Smooth muscle cell of the brain vasculature (primary cell): ENCODE measurements at regions not wholly inside any gene's neighbourhood (a gene's known extent, or its start where the extent isn't known, plus 50 kb on each side); places are given as distances from the start of the nearest gene placed in this dataset.
A peak's percentile ranks its signal among the peaks of the same experiment; 100 is the strongest.
"Not testable (repeated sequence)": the region's sequence is repeated elsewhere in the genome, so short reads cannot be mapped to it uniquely, and the experiment has no call there.

Experiments
- DNase-seq: peaks from one replicate; pipeline ENCODE4 v3.0.0-alpha.2; 2012; ENCODE audit warnings: low read depth, low spot score

DNA sequence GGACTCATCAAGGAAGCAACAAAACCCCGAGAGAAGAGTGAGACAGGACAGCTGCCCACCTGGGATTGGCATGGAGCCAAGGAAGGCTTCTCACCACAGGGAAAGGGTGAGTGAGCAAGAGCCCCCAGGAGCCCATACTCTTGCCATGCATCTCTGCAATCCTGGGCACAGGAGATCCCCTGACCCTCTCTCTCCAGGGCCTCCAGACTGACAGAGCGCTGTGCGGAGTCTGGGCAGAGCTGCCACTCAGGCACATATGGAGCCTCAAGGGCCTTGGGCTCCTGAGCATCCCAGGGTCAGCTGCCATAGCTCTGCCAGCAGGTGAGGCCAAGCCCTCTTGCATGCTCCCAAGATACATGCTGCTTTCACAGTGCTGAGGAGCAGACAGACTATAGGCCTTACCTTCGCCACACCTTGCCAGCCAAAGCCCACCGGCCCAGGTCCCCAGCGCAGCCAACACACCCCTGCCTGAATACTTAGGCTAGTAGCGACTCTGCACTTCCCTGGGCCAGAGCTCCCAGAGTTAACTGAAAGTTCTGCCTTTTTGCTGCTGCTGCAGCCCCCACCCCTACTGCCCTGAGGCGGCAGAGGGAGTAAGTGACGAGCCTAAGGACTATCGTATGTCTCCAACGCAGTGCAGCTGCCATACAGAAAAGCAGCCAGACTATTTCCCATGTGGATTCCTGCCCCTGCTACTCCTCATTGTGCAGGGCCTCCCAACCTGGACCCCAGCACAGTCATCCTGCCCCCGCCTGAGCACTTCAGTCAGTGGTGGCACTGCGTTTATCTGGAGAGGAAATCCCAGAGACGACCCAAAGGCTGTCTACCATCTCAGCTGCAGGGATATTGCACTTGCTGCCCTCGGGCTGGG is 251.6 kb downstream of the SPATA31A6 start:
- DNase-seq = not testable (repeated sequence)

DNA sequence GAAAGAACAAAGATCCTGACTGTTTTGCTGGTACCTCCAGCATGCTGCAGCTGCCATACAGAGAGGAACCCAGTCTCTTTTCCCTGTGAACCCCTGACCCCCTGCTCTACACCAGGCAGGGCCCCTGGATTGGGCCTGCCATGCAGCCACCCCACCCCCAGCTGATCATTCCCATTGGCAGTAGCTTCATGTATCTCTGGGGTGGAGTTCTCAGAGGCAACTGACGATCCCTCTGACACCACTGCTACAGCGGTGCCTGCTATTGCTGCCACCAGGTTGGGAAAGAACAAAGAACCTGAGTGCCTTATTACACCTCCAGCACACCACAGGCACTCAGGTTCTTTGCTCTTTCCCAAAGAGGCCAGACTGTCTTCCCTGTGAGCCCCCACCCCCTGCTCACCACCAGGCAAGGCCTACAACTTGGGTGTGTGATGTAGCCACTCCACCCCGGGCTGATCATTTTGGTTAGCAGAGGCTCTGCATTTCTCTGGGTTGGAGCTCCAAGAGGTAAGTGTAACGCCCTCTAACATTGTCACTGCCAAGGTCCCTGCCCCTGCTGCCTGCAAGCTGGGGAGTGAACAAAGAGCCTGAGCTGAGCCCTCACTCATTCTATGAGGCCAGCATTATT is 252.4 kb downstream of the SPATA31A6 start:
- not testable (repeated sequence) for DNase-seq

DNA sequence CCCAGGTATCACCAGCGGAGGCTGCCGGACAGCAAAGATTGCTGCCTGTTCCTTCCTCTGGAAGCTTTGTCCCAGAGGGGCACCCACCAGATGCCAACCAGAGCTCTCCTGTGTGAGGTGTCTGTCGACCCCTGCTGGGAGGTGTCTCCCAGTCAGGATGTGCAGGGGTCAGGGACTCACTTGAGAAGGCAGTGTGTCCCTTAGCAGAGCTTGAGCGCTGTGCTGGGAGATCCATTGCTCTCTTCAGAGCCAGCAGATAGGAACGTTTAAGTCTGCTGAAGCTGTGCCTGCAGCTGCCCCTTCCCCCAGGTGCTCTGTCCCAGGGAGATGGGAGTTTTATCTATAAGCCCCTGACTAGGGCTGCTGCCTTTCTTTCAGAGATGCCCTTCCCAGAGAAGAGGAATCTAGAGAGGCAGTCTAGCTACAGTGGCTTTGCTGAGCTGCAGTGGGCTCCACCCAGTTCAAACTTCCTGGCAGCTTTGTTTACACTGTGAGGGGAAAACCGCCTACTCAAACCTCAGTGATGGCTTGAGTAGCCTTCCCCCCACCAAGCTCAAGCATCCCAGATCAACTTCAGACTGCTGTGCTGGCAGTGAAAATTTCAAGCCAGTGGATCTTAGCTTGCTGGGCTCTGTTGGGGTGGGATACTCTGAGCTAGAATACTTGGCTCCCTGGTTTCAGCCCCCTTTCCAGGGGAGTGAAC is 253.7 kb downstream of the SPATA31A6 start:
- DNase-seq = not testable (repeated sequence)

DNA sequence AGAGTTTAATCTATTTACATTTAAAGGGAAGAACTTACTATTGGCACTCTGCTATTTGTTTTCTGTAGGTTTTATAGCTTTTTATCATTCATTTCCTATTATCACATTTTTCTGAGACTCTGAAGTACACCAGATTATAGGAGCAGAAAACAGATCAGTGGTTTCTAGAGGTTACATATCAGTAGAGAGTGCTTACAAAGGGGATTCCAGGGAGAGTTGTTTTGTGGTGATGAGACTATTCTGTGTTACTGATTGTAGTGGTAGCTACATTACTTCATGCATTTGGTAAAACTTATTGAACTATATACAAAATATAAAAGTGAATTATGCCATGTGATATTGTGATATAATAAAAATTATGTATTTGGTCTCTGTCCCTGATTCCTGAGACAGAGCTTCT is 259.2 kb downstream of the SPATA31A6 start:
- not testable (repeated sequence) for DNase-seq

DNA sequence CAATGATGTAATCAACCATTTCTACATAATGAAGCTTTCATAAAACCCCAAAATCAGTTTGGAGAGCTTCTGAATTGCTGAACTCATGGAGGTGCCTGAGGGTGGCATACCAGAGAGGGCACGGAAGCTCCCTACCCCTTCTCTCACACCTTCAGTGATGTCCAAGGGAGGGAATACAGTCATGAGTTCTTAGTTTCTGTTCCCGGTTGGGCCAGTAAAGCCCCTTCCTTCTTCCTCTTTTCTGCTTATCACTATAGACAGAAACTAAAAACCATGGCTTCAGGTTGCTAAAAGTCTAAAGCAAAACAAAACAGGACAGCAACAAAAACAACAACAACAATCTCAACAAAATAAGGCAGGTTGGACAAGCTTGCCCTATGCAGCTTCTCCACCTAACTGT is 260.0 kb downstream of the SPATA31A6 start:
- not testable (repeated sequence) for DNase-seq

DNA sequence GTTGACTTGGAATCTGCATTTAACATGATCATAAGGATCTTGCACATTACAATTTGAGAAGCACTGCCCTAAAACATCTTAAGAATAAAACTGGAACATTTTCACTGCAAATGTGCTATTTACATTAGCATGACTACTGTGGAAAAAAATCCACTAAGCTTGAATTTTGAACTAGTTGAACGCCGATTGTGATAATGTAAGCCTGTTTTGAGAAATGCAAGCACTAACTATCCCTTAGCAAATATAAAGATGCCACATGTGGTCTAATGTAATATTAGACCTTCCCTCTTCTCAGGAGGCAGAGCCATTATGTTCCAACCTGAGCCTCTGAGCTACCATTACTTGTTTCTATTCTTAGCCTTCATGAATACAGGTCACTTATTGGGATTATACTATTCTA is 278.0 kb downstream of the SPATA31A6 start:
- DNase-seq = not testable (repeated sequence)

DNA sequence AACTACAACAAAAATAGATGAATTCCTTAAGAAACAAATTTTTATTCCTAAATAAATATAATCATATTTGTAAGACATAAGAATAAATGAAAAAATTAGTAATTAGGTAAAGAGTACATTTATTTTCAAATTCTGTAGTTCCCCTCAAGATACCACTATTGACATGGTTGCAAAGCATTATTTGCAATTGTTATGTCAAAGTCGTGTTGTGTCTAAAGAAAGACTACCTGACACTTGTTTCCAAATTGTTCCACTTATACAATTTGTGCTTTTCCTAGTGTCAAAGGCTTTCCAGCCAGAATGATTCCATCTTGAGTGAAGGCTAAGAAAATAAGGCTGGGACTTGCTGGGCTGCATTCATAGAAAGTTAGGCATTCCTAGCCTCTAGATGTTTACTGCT is 278.4 kb downstream of the SPATA31A6 start:
- not testable (repeated sequence) for DNase-seq

DNA sequence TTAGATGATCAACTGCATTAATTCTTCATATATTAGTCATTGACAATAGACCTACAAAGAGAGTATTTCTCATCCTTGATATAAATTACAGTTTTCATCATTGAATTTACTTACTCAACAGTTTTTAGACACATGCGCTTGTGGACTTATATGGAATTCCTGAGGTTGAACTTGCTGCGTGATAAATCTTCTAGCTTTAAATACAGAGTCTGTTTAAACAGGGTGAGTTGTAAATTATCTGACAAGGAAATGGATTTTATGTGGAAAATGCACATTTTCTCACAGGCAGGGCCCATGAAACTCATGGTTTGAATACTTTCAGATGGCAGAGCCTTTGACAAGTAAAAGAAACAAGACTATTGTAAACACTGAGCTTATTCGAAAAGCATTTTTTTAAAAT is 280.5 kb downstream of the SPATA31A6 start:
- DNase-seq = not testable (repeated sequence)

DNA sequence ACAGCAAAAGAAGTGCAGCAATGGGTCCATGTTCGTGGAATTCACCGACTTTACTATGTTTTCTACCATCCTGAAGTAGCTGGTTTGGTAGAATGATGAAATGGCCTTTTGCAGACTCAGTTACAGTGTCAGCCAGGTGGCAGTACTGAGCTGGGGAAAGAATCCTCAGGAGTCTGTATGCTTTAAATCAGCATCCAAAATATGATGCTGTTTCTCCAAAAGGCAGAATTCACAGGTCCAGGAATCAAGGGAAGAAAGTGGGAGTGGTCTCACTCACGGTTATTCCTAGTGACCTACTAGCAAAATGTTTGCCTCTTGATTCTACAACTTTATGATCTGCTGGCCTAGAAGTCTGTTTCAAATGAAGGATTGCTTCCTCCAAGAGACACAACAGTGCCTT is 287.1 kb downstream of the SPATA31A6 start:
- DNase-seq = peak; percentile 15

DNA sequence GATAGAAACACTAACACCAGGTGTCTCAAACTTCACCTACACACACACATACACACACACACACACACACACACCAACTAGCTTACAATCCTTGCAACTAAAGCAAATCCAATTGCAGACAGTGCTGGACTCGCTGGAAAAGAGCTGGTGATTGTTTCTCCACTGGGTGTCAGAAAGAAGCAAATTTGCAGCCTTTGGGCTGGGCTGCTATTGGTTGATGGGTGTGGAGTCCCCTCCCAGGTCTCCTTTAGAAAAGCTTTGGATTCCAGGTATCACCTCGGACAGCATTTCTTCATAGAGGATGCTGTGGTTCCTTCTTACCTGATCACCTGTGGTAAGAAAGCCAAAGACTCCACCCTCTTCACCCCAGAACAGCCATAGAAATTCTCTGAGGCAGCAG is 307.5 kb downstream of the SPATA31A6 start:
- not testable (repeated sequence) for DNase-seq

DNA sequence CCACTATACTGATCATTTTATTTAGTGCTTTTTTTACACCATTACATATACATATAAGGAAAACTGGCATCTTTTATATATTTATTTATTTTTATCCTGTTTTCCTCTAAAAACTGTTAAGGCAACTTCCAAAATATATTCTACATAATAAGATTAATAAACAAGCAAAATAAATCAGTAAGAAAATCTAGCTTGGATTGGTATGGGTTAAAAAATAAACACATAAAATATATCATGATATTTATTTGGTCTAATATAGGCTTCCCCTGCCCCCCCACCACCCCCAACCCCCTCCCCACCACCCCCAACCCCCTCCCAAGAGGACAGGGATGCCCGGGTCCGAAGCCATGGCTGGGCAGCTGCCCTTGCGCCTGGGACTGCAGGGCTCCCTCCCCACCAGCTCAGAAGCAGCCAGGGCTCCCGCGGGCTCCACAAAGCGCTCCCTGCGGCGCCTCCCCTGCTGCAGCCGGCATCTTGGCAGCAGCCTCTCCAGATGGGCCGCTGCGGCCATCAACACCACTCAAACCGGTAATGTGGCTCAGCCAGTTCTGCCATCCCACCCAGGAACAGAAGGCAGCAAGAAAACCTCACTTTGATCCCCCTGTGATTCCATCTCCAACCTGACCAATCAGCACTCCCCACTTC is 319.3 kb downstream of the SPATA31A6 start:
- not testable (repeated sequence) for DNase-seq

DNA sequence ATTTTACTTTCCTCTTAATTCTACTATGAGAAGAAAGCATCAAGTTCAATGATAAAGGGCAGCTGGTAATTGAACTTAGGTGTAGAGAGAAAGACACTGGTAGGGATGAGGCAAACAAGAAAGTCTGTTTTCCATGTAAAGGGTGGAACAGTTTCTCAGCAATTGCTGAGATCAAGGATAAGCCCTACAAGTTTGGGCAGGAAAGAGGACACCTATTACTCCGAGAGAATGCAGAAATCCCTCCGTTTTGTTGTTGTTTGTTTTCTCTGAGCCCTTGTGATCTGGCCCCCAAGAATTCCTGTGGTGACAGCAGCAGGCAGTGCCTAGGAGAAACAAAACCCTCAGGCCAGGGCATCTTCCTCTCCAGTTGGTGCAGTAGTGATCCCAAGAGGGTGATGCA is 324.7 kb downstream of the SPATA31A6 start:
- DNase-seq = not testable (repeated sequence)

DNA sequence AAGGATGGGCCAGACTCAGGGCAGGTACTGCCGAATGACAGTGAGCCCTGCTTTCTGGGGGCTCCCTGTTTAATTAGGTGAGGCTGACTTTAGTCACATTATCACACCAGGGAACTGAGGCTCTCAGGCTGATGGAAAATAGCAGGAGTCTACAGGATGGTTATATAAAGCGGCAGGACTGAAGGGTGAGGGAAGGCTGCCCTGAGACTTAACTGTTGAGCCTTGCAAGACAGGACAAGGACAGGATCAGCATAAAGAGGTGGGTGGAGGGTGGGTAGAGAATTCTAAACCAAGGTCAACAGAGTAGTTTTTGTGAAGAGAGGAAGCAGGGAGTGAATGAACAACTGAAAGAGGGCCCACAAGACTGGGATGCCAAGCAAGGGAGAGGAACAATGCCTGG is 330.1 kb downstream of the SPATA31A6 start:
- not testable (repeated sequence) for DNase-seq

DNA sequence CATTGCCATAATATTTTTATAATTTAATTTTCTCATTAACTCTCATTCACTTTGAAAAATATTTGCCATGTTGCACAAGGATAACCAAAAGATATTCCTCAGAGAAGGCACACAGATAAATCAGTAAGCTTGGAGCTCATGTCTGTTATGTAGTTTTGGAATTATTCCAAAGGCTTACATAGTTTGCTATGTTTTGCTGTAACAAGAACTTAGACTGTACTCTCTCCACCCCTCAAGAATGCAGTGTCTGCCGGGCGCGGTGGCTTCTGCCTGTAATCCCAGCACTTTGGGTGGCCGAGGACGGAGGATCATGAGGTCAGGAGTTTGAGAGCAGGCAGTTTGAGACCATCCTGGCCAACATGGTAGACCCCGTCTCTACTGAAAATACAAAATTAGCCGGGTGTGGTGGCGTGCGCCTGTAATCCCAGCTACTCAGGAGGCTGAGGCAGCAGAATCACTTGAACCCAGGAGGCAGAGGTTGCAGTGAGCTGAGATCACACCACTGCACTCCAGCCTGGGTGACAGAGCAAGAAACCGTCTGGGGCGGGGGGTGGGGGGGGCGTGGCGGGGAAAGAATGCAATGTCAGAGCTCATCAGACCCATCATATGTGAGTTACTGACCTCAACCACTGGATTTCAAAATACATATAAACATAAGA is 351.0 kb downstream of the SPATA31A6 start:
- DNase-seq = peak; percentile 36

DNA sequence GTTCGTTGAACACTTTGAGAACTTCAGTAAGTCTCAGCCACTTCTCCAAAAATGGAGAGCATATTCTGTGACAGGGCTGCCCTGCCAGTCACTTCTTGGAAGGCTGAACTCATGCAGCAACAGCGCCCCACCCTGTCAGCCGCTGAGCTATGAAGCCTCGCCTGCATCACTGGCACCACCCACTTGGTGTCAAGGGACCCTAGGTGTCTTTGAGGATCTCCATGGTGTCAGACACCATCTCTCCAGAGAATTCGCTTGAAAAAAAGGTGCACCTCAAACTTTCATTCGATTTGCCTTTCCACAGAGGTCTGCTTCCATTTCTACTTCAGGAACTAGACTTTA is 351.5 kb downstream of the SPATA31A6 start:
- not testable (repeated sequence) for DNase-seq

DNA sequence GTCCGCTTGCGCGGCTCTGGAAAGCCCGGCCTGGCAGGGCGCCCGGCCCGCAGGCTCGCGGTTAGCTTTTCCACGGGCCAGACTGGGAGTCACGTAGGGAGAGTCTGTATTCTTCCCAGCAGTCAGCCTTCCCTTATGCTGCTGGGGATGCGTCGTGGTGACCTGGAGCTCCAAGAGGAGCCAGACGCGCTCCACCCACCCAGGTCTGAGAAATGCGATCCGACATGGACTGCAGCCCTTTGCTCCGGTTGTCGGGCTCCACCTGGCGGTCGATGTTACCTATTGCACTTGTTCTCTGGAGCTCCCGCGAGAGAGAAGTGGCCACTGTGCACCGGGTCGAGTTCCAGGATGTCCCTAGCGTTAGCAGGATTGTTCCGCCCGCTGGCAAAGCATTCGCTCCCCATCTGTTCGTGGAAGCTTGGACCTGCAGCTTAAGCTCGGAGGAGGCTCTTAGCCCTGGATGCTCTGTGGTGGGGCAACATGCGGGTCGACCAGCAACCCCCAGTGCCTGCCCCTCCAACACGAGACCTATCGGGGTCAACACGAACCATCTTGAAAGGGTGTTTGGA is 367.4 kb downstream of the SPATA31A6 start:
- not testable (repeated sequence) for DNase-seq

DNA sequence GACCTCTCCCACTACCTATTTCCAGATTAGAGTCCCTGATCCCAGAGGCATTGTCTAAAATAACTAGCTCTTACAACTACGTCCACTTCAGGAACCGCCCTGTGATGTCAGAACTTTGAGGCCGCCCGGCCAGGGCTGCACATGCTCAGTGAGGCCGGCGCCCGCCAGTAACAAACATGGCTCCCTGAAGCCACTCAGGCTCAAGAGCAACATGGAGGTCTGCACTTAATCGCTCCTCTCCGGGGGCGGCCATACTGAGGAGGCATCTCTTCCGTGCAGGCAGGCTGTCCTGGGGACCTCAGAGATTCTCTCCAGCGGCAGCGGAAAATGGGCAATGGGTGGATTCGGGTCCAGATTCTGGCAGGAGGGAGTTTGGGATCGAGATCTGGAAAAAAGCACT is 385.1 kb downstream of the SPATA31A6 start:
- DNase-seq = not testable (repeated sequence)

DNA sequence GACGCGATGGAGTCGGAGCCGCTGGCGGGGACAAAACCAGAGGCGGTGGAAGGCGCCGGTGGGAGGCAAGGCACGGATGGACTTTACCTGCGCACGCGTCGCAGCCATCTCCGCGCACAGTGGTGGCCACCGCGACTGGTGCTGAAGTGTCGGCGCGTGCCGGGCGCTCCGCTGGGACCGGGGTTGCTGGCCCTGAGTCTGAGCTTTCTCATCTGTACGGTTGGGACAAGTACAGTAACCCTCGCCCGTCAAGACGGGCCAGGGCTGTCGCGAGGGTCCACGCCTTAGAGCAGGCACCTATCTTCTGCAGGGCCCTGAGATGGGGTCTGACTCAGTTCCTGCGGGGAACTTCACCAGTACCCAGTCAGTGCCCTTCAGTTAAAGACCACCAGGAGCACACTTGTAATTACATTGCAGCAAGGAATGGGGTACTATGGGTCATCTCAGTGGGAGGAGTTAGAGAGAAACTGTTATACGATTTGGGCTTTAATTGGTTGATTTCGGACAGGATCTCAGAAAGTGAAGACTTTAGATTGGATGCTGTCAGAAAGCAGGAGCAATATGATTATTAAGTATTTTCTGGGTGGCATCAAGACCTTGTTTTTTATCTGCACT is 385.6 kb downstream of the SPATA31A6 start:
- not testable (repeated sequence) for DNase-seq

DNA sequence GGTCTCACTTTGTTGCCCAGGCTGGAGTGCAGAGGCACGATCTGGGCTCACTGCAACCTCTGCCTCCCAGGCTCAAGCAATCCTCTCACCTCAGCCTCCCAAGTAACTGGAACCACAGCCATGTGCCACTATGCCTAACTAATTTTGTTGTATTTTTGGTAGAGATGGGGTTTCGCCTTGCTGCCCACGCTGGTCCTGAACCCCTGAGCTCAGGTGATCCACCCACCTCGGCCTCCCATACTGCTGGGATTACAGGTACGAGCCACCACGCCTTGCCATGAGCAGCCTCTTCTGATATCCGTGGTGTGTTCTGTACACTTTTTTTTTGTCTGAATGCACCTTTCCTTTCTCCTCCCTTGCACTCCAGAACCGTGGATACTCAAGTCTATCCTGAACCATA is 394.4 kb downstream of the SPATA31A6 start:
- not testable (repeated sequence) for DNase-seq
